Parathyroid adenoma (tissue), 2 donors: ENCODE measurements at regions not wholly inside any gene's neighbourhood (a gene's known extent, or its start where the extent isn't known, plus 50 kb on each side); places are given as distances from the start of the nearest gene placed in this dataset.

Experiments used
- H2AFZ ChIP-seq: fragments of 300-600 bp; sonication (generic); one replicate; pipeline ENCODE4 v1.7.0; 2017; ENCODE audit warnings: antibody characterized with exemption, mild to moderate bottlenecking
- H3K27ac ChIP-seq: fragments of 300-600 bp; sonication (generic); one replicate; pipeline ENCODE4 v1.7.0; 2017
- H3K27me3 ChIP-seq: fragments of 300-600 bp; sonication (generic); one replicate; pipeline ENCODE4 v1.7.0; 2017; ENCODE audit warnings: low read length; ENCODE audit not compliant: control insufficient read depth, insufficient read depth
- H3K36me3 ChIP-seq: fragments of 300-600 bp; sonication (generic); one replicate; pipeline ENCODE4 v1.7.0; 2017; ENCODE audit warnings: low read length; ENCODE audit not compliant: control insufficient read depth, insufficient read depth
- H3K4me1 ChIP-seq: fragments of 300-600 bp; sonication (generic); one replicate; pipeline ENCODE4 v1.7.0; 2017; ENCODE audit warnings: control low read depth
- H3K4me2 ChIP-seq: fragments of 300-600 bp; sonication (generic); one replicate; pipeline ENCODE4 v1.7.0; 2017; ENCODE audit warnings: low read length
- H3K4me3 ChIP-seq: fragments of 300-600 bp; sonication (generic); one replicate; pipeline ENCODE4 v1.7.0; 2017; ENCODE audit warnings: low read depth, low read length
- H3K79me2 ChIP-seq: fragments of 300-600 bp; sonication (generic); one replicate; pipeline ENCODE4 v1.7.0; 2017; ENCODE audit warnings: control low read depth
- H3K9ac ChIP-seq: fragments of 300-600 bp; sonication (generic); one replicate; pipeline ENCODE4 v1.7.0; 2017; ENCODE audit warnings: mild to moderate bottlenecking
- H3K9me3 ChIP-seq: fragments of 300-600 bp; sonication (generic); one replicate; pipeline ENCODE4 v1.7.0; 2017; ENCODE audit warnings: low read length; ENCODE audit not compliant: control insufficient read depth
- TF ChIP-seq, protein P1 (sequence below): fragments of 300-600 bp; sonication (generic); IDR thresholded peaks from one replicate; pipeline ENCODE4 v1.7.0; 2017; ENCODE audit warnings: antibody characterized with exemption, mild to moderate bottlenecking
- donor health status: primary hyperparathyroidism.

DNA sequence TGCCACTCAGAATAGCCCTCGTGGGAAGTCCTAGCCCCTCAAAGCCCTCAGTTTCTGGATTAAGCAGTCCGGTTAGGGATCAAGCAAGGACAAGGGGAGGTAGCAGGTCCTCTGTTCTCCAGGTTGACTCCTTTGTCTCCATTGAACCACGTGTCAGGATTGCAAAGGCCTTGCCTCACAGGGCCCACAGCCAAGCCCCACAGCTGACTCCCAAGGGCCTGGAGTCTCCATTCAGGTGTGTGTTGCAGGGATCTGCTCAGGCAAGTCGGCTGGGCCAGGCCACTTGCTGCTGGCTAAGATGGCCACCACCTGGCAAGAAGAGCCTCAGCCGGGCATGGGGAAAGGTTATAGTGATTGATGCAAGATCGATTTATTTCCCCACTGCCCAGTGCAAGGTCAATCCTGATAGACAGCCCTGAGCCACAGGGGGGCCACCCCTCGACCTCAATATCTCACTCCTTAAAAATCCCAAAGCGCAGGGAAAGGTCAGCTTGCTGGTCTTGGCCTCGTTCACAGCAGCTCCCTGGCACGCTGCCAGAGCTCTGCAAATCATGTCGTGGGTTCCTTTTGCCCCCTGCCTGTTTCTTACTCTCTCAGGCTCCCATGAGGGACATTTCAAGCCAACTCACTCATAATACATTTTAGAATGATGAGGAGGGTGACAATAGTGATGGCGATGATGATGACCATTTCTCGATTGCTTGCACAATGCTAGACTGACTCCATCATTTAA is 75.9 kb downstream of the EDN3 start:
- Histone ChIP-seq H3K4me1 (no peaks in the 10 kb centered on the region), H3K9me3 (no peaks in the 10 kb centered on the region), H3K36me3 (no peaks in the 10 kb centered on the region), H3K9ac (no peak overlapping the region), H3K27ac (no peak overlapping the region), H3K4me2 (no peak overlapping the region), H3K79me2 (no peaks in the 10 kb centered on the region), H3K4me3 (no peak overlapping the region), H3K27me3 (no peaks in the 10 kb centered on the region), H2AFZ (no peak overlapping the region)
- TF ChIP-seq, protein P1, sequence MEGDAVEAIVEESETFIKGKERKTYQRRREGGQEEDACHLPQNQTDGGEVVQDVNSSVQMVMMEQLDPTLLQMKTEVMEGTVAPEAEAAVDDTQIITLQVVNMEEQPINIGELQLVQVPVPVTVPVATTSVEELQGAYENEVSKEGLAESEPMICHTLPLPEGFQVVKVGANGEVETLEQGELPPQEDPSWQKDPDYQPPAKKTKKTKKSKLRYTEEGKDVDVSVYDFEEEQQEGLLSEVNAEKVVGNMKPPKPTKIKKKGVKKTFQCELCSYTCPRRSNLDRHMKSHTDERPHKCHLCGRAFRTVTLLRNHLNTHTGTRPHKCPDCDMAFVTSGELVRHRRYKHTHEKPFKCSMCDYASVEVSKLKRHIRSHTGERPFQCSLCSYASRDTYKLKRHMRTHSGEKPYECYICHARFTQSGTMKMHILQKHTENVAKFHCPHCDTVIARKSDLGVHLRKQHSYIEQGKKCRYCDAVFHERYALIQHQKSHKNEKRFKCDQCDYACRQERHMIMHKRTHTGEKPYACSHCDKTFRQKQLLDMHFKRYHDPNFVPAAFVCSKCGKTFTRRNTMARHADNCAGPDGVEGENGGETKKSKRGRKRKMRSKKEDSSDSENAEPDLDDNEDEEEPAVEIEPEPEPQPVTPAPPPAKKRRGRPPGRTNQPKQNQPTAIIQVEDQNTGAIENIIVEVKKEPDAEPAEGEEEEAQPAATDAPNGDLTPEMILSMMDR = no peak

DNA sequence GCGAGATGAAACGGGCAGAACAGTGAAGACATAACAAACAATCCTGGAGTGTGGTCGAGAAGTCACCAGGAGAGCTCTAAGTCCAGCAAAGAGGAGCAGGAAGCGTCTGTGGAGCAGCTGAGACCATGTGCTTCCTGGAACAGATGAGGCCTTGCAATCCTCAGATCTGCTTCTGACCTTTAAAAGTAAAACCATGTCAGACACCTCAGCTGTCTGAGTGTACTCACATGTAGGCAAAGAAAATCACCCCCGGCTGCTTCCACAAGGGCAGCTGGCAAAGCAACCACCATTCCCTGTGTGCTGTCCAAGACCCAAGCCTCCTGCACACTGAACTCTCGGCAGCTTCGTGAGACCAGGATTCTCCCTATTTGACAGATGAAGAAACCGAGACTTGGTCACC is 76.6 kb downstream of the EDN3 start:
- no peak overlapping the region for H3K27ac ChIP-seq
- no peak overlapping the region for H3K4me2 ChIP-seq
- no peaks in the 10 kb centered on the region for H3K36me3 ChIP-seq
- TF ChIP-seq, protein P1 = no peak
- no peaks in the 10 kb centered on the region for H3K9me3 ChIP-seq
- H3K79me2 ChIP-seq = no peaks in the 10 kb centered on the region
- H2AFZ ChIP-seq = no peak overlapping the region
- H3K9ac ChIP-seq = no peak overlapping the region
- no peaks in the 10 kb centered on the region for H3K27me3 ChIP-seq
- H3K4me3 ChIP-seq = no peak overlapping the region
- H3K4me1 ChIP-seq = no peaks in the 10 kb centered on the region

DNA sequence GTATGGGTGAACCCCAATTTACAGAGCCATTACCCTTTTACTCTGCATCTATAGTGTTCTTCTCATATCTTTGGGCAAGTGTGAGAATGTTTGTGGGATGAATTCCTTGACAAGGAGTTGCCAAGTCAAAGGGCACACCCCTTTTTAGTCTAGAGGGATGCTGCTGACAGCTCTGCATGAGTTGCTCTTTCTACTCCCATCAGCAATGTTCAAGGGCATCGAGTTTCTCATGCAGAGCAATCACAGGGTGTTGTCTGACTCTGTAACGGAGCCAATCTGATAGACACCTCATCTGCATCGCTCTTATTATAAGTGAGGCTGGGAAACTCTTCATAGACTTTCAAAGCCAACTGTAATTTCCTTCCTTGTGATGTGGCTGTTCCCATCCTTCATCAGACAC is 77.4 kb downstream of the EDN3 start:
- Histone ChIP-seq H3K27ac (no peak overlapping the region), H3K79me2 (no peaks in the 10 kb centered on the region)

DNA sequence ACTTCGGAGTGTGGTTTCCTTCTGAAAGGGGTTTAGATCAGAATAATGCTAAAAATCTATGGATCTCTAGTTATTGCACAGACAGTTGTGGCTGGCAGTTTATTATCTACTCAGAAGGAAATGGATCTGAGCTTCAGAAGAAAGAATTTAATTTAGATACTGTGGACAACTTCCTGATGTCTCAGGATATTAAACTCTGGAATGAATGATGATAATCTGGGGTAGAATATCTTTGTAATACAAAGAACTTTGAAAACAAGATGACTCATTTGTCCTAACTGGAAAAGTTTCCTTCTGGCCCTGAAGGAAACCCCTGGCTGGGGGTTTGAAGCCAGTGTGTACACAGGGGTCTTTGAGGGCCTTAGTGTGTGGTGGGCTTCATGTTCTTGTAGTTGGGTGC is 78.0 kb downstream of the EDN3 start:
- Histone ChIP-seq H3K9me3 (no peaks in the 10 kb centered on the region), H3K4me1 (no peaks in the 10 kb centered on the region), H3K4me2 (no peak overlapping the region), H3K9ac (no peak overlapping the region), H3K27me3 (no peaks in the 10 kb centered on the region), H3K4me3 (no peak overlapping the region), H3K79me2 (no peaks in the 10 kb centered on the region), H2AFZ (no peak overlapping the region), H3K36me3 (no peaks in the 10 kb centered on the region), H3K27ac (no peak overlapping the region)
- TF ChIP-seq, protein P1 = no peak

More for the DNA sequence above, 77.4 kb downstream of the EDN3 start:
- Histone ChIP-seq H3K9ac (no peak overlapping the region), H3K4me2 (no peak overlapping the region), H3K9me3 (no peaks in the 10 kb centered on the region), H3K27me3 (no peaks in the 10 kb centered on the region), H3K36me3 (no peaks in the 10 kb centered on the region), H3K4me1 (no peaks in the 10 kb centered on the region), H3K4me3 (no peak overlapping the region), H2AFZ (no peak overlapping the region)
- TF ChIP-seq, protein P1 = no peak

DNA sequence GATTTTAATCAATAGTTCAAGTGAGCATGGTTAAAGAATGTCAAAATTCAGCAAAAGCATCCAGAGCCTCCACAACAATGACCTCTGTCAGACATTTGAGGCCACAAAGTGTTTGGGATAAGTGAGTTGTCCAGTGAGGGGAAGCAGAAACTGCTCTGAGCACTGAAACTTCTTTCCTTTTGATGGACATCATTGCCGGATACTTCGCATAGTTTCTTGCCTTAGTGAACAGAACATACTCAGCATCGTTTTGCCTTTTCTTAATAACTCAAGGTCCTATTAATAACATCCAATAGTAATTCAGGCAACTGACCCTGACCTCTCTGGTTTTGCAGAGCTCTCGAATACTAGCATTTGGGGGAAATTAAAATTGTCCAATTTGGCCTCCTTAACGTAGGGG is 78.6 kb downstream of the EDN3 start:
- Histone ChIP-seq H3K27ac (no peak overlapping the region), H2AFZ (no peak overlapping the region)
- TF ChIP-seq, protein P1 = no peak

More for the DNA sequence above, 78.6 kb downstream of the EDN3 start:
- H3K4me1 ChIP-seq = no peaks in the 10 kb centered on the region
- no peak overlapping the region for H3K4me2 ChIP-seq
- H3K27me3 ChIP-seq = no peaks in the 10 kb centered on the region
- H3K36me3 ChIP-seq = no peaks in the 10 kb centered on the region
- no peak overlapping the region for H3K9ac ChIP-seq
- no peaks in the 10 kb centered on the region for H3K79me2 ChIP-seq
- H3K4me3 ChIP-seq = no peak overlapping the region
- H3K9me3 ChIP-seq = no peaks in the 10 kb centered on the region
